Kidney (tissue), 13 donors: ENCODE measurements at regions not wholly inside any gene's neighbourhood (a gene's known extent, or its start where the extent isn't known, plus 50 kb on each side); places are given as distances from the start of the nearest gene placed in this dataset.

ENCODE experiments used
- DNase-seq, 5 donors: peaks; one replicate each; pipeline ENCODE4 v3.0.0-alpha.2; 2013 to 2020
- FAIRE-seq: peaks from 2 replicates; lab custom pipeline; 2012; peaks lifted over from hg19 to GRCh38; lab: Jason Lieb, UNC
- H3K27ac ChIP-seq, 2 donors: one replicate each; pipeline ENCODE4 v1.7.0; 2013; ENCODE audit warnings: low read depth in 2 of 2, low read length in 2 of 2, inconsistent platforms in 1 of 2
- H3K27me3 ChIP-seq: one replicate; pipeline ENCODE4 v1.7.1; 2013; ENCODE audit warnings: low read length, inconsistent platforms; ENCODE audit not compliant: control insufficient read depth, insufficient read depth
- H3K36me3 ChIP-seq, 3 donors: one replicate each; pipeline versions ENCODE4 v1.7.0 to v1.7.1; 2013; ENCODE audit warnings: low read length in 3 of 3, control low read depth in 1 of 3, inconsistent platforms in 1 of 3; ENCODE audit not compliant: insufficient read depth in 3 of 3, control insufficient read depth in 2 of 3
- H3K4me1 ChIP-seq, 3 donors: one replicate each; pipeline versions ENCODE4 v1.7.0 to v1.7.1; 2013; ENCODE audit warnings: low read length in 3 of 3, inconsistent platforms in 1 of 3, low read depth in 1 of 3; ENCODE audit not compliant: control insufficient read depth in 2 of 3, insufficient read depth in 2 of 3
- H3K4me3 ChIP-seq, 3 donors: one replicate each; pipeline versions ENCODE4 v1.7.0 to v1.8.1; 2013; ENCODE audit warnings: low read length in 3 of 3, control low read depth in 1 of 3, inconsistent platforms in 1 of 3
- H3K9ac ChIP-seq, 3 donors: one replicate each; pipeline versions ENCODE4 v1.7.0 to v1.7.1; 2013; ENCODE audit warnings: low read length in 3 of 3, control low read depth in 1 of 3, inconsistent platforms in 1 of 3
- H3K9me3 ChIP-seq, 3 donors: one replicate each; pipeline versions ENCODE4 v1.7.0 to v1.7.1; 2013; ENCODE audit warnings: low read length in 3 of 3, control low read depth in 1 of 3, inconsistent platforms in 1 of 3; ENCODE audit not compliant: control insufficient read depth in 2 of 3, insufficient read depth in 1 of 3
- intact Hi-C: fragments of 100-400 bp; cut with DNase I; formaldehyde crosslinking; loops from one replicate; pipeline ENCODE4 v1.11.1; 2022
- TF ChIP-seq, protein P1 (sequence below): IDR thresholded peaks from 3 replicates; pipeline ENCODE4 v1.5.1; 2012; ENCODE audit warnings: mild to moderate bottlenecking, moderate library complexity, borderline replicate concordance; ENCODE audit not compliant: insufficient read depth; ENCODE audit errors: extremely low read depth
- donor health status: control.
- donor health status: control.
- donor health status: control.
- donor health status: control.
- donor health status: control.
- donor health status: DM: yes; HTN: yes; CAD: no.
- donor health status: Normal renal cell carcinoma (clear cell type).

DNA sequence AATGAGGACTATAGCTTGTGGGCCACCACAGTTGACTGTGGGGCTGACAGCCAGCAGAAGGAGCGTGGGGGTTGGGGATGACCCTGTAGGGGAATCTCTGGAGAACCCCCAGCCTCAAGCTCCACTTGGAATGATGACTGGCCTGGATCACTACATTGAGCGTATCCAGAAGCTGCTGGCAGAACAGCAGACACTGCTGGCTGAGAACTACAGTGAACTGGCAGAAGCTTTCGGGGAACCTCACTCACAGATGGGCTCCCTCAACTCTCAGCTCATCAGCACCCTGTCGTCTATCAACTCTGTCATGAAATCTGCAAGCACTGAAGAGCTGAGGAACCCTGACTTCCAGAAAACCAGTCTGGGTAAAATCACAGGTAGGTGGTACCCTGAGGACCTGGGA, 128.4 kb upstream of the DMRT1 start:
- TF ChIP-seq, protein P1, sequence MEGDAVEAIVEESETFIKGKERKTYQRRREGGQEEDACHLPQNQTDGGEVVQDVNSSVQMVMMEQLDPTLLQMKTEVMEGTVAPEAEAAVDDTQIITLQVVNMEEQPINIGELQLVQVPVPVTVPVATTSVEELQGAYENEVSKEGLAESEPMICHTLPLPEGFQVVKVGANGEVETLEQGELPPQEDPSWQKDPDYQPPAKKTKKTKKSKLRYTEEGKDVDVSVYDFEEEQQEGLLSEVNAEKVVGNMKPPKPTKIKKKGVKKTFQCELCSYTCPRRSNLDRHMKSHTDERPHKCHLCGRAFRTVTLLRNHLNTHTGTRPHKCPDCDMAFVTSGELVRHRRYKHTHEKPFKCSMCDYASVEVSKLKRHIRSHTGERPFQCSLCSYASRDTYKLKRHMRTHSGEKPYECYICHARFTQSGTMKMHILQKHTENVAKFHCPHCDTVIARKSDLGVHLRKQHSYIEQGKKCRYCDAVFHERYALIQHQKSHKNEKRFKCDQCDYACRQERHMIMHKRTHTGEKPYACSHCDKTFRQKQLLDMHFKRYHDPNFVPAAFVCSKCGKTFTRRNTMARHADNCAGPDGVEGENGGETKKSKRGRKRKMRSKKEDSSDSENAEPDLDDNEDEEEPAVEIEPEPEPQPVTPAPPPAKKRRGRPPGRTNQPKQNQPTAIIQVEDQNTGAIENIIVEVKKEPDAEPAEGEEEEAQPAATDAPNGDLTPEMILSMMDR, result no peak
- H3K4me1 ChIP-seq, result peaks cover 0 to 31% (median 20%) of the 10 kb centered on the region in 3 donors
- DNase-seq (no peak), FAIRE-seq (no peak)
- H3K36me3 ChIP-seq, result peaks cover 8 to 26% (median 14%) of the 10 kb centered on the region in 3 donors
- no peaks in the 10 kb centered on the region for H3K27me3 ChIP-seq
- H3K27ac ChIP-seq, result no peak overlapping the region
- no peaks in the 10 kb centered on the region for H3K9me3 ChIP-seq
- intact Hi-C loops, result no loop called here
- H3K4me3 ChIP-seq, result no peak overlapping the region
- no peak overlapping the region for H3K9ac ChIP-seq

DNA sequence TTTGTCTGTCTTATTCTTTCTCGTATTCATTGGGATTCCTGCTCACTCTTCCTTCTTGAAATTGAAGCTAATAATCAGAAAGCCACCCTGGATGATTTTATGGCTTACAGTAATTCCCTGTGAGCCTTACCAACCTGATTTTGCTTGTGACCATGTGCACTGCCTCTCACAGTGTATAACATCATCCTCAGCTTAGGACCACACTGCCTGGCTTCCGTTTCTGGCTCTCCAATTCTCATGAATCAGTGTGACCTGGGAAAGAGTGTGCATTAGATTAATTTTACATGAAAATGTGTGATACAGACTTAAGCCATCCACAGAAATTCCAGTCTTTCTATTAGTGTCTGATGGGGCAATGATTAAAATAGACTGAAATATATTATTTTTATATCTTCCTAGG, 126.8 kb upstream of the DMRT1 start:
- TF ChIP-seq, protein P1, result no peak

DNA sequence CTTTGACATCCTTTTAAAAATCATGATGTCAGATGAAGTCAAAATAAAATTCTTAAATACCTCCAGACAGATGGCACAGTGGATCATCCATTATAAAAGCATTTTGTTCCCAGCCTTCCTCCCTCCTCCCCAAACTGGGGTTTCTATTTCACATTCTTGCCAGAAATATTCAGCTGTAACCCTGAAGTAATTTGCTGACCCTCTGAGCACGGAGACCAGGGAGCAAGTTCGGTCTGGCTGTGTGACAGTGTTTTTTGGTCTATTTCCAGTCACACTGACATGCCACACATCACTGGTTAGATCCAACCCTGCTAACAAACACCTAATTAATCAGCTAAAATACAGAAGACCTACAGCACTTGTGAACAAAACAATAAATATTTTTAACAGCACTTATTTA, 126.2 kb upstream of the DMRT1 start:
- H3K4me3 ChIP-seq, result peak overlapping the region in 1 of 3 donors; percentile 15

More for the DNA sequence above, 126.8 kb upstream of the DMRT1 start:
- no peak overlapping the region for H3K27ac ChIP-seq
- no peak overlapping the region for H3K9ac ChIP-seq
- FAIRE-seq, result no peak
- H3K27me3 ChIP-seq, result no peaks in the 10 kb centered on the region
- peaks cover 0 to 28% (median 16%) of the 10 kb centered on the region in 3 donors for H3K4me1 ChIP-seq
- intact Hi-C loops, result no loop called here
- peak overlapping the region in 1 of 3 donors; percentile 15 for H3K4me3 ChIP-seq
- no peaks in the 10 kb centered on the region for H3K9me3 ChIP-seq
- peaks cover 8 to 26% (median 14%) of the 10 kb centered on the region in 3 donors for H3K36me3 ChIP-seq
- DNase-seq, result no peak

More for the DNA sequence above, 126.2 kb upstream of the DMRT1 start:
- Histone ChIP-seq H3K9me3 (no peaks in the 10 kb centered on the region), H3K9ac (no peak overlapping the region), H3K36me3 (peaks cover 8 to 26% (median 14%) of the 10 kb centered on the region in 3 donors), H3K4me1 (peaks cover 0 to 34% (median 17%) of the 10 kb centered on the region in 3 donors), H3K27me3 (no peaks in the 10 kb centered on the region), H3K27ac (no peak overlapping the region)
- no peak for FAIRE-seq
- intact Hi-C loops, result no loop called here
- TF ChIP-seq, protein P1, result no peak
- DNase-seq, result peak in 3 of 5 donors; percentile 34 to 63 (median 43)
